Loucy (cell line): ENCODE measurements at regions not wholly inside any gene's neighbourhood (a gene's known extent, or its start where the extent isn't known, plus 50 kb on each side); places are given as distances from the start of the nearest gene placed in this dataset.

Experiments
- CTCF ChIP-seq: fragments of 200-600 bp; sonication (generic); conservative IDR thresholded peaks from 2 replicates; pipeline ENCODE4 v1.5.1; 2014; ENCODE audit warnings: mild to moderate bottlenecking, antibody characterized with exemption, low read length
- EZH2phosphoT487 ChIP-seq: fragments of 200-600 bp; IDR thresholded peaks from 2 replicates; pipeline ENCODE4 v1.6.1; 2018; ENCODE audit warnings: antibody characterized with exemption, mild to moderate bottlenecking, moderate library complexity, borderline replicate concordance

GRCh38 chr1:165965857-165966256 is 138.4 kb downstream of the UCK2 start:
- TF ChIP-seq CTCF (no peak), EZH2phosphoT487 (no peak)
